H1 (cell line): ENCODE measurements at regions not wholly inside any gene's neighbourhood (a gene's known extent, or its start where the extent isn't known, plus 50 kb on each side); places are given as distances from the start of the nearest gene placed in this dataset.

ENCODE experiments used
- TF ChIP-seq, protein P1 (sequence below): fragments of 300-600 bp; sonication (generic); IDR thresholded peaks from 2 replicates; pipeline ENCODE4 v1.7.1; 2012; ENCODE audit warnings: low read length, moderate library complexity, mild to moderate bottlenecking, inconsistent platforms; ENCODE audit not compliant: insufficient replicate concordance

DNA sequence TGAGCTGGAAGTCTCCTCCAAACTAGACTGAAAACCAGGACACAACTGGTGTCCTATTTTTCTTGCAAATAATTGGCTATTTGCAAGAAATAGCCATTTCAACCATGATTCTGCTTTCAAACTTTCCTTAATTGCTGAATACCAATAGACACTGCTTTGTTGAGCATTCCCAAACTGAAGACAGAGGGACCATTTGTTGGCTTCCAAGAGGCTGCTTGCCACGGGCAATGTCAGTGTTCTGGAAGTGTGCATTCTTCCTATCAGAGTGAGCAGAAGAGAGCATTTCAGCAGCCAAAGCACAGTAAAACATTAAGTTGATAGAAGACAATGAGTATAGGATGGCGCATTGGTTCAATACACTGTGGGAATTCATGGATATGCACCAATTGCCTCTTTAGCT is 360.5 kb upstream of the RGPD4 start (continued):
- TF ChIP-seq, protein P1, sequence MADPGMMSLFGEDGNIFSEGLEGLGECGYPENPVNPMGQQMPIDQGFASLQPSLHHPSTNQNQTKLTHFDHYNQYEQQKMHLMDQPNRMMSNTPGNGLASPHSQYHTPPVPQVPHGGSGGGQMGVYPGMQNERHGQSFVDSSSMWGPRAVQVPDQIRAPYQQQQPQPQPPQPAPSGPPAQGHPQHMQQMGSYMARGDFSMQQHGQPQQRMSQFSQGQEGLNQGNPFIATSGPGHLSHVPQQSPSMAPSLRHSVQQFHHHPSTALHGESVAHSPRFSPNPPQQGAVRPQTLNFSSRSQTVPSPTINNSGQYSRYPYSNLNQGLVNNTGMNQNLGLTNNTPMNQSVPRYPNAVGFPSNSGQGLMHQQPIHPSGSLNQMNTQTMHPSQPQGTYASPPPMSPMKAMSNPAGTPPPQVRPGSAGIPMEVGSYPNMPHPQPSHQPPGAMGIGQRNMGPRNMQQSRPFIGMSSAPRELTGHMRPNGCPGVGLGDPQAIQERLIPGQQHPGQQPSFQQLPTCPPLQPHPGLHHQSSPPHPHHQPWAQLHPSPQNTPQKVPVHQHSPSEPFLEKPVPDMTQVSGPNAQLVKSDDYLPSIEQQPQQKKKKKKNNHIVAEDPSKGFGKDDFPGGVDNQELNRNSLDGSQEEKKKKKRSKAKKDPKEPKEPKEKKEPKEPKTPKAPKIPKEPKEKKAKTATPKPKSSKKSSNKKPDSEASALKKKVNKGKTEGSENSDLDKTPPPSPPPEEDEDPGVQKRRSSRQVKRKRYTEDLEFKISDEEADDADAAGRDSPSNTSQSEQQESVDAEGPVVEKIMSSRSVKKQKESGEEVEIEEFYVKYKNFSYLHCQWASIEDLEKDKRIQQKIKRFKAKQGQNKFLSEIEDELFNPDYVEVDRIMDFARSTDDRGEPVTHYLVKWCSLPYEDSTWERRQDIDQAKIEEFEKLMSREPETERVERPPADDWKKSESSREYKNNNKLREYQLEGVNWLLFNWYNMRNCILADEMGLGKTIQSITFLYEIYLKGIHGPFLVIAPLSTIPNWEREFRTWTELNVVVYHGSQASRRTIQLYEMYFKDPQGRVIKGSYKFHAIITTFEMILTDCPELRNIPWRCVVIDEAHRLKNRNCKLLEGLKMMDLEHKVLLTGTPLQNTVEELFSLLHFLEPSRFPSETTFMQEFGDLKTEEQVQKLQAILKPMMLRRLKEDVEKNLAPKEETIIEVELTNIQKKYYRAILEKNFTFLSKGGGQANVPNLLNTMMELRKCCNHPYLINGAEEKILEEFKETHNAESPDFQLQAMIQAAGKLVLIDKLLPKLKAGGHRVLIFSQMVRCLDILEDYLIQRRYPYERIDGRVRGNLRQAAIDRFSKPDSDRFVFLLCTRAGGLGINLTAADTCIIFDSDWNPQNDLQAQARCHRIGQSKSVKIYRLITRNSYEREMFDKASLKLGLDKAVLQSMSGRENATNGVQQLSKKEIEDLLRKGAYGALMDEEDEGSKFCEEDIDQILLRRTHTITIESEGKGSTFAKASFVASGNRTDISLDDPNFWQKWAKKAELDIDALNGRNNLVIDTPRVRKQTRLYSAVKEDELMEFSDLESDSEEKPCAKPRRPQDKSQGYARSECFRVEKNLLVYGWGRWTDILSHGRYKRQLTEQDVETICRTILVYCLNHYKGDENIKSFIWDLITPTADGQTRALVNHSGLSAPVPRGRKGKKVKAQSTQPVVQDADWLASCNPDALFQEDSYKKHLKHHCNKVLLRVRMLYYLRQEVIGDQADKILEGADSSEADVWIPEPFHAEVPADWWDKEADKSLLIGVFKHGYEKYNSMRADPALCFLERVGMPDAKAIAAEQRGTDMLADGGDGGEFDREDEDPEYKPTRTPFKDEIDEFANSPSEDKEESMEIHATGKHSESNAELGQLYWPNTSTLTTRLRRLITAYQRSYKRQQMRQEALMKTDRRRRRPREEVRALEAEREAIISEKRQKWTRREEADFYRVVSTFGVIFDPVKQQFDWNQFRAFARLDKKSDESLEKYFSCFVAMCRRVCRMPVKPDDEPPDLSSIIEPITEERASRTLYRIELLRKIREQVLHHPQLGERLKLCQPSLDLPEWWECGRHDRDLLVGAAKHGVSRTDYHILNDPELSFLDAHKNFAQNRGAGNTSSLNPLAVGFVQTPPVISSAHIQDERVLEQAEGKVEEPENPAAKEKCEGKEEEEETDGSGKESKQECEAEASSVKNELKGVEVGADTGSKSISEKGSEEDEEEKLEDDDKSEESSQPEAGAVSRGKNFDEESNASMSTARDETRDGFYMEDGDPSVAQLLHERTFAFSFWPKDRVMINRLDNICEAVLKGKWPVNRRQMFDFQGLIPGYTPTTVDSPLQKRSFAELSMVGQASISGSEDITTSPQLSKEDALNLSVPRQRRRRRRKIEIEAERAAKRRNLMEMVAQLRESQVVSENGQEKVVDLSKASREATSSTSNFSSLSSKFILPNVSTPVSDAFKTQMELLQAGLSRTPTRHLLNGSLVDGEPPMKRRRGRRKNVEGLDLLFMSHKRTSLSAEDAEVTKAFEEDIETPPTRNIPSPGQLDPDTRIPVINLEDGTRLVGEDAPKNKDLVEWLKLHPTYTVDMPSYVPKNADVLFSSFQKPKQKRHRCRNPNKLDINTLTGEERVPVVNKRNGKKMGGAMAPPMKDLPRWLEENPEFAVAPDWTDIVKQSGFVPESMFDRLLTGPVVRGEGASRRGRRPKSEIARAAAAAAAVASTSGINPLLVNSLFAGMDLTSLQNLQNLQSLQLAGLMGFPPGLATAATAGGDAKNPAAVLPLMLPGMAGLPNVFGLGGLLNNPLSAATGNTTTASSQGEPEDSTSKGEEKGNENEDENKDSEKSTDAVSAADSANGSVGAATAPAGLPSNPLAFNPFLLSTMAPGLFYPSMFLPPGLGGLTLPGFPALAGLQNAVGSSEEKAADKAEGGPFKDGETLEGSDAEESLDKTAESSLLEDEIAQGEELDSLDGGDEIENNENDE = no peak
